Vagina (tissue), 2 donors: ENCODE measurements at regions not wholly inside any gene's neighbourhood (a gene's known extent, or its start where the extent isn't known, plus 50 kb on each side); places are given as distances from the start of the nearest gene placed in this dataset.

Source experiments
- POLR2A ChIP-seq, 2 donors: fragments of 450-650 bp; IDR thresholded peaks; one replicate each; pipeline ENCODE4 v1.6.1; 2017; ENCODE audit warnings: antibody characterized with exemption in 2 of 2, mild to moderate bottlenecking in 2 of 2, moderate library complexity in 2 of 2
- POLR2AphosphoS5 ChIP-seq, 2 donors: sonication (generic); formaldehyde crosslinking; IDR thresholded peaks; one replicate each; pipeline ENCODE4 v1.9.0; 2017; ENCODE audit warnings: antibody characterized with exemption in 2 of 2, mild to moderate bottlenecking in 2 of 2, low read depth in 1 of 2; ENCODE audit not compliant: insufficient read depth in 1 of 2
- TF ChIP-seq, protein P1 (sequence below), 3 experiments: fragments of 450-650 bp in 2 of 3; fragments of 200-600 bp in 1 of 3; sonication (generic) in 1 of 3; IDR thresholded peaks; one replicate each; pipeline ENCODE4 v1.5.1; 2017 to 2019; ENCODE audit warnings: antibody characterized with exemption in 3 of 3, mild to moderate bottlenecking in 2 of 3, moderate library complexity in 2 of 3

- no peak for TF ChIP-seq POLR2A (IDR thresholded peaks at IDR 0.05)
- TF ChIP-seq, protein P1, sequence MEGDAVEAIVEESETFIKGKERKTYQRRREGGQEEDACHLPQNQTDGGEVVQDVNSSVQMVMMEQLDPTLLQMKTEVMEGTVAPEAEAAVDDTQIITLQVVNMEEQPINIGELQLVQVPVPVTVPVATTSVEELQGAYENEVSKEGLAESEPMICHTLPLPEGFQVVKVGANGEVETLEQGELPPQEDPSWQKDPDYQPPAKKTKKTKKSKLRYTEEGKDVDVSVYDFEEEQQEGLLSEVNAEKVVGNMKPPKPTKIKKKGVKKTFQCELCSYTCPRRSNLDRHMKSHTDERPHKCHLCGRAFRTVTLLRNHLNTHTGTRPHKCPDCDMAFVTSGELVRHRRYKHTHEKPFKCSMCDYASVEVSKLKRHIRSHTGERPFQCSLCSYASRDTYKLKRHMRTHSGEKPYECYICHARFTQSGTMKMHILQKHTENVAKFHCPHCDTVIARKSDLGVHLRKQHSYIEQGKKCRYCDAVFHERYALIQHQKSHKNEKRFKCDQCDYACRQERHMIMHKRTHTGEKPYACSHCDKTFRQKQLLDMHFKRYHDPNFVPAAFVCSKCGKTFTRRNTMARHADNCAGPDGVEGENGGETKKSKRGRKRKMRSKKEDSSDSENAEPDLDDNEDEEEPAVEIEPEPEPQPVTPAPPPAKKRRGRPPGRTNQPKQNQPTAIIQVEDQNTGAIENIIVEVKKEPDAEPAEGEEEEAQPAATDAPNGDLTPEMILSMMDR (IDR thresholded peaks at IDR 0.05): no peak
- no peak for TF ChIP-seq POLR2AphosphoS5 (IDR thresholded peaks at IDR 0.05; ENCODE audit: insufficient read depth in 1 of 2, low read depth in 1 of 2)
Measured at GRCh38 chr12:97309921-97310320, 152.7 kb upstream of the RMST start.
